Neural cell (in vitro differentiated cells): ENCODE measurements at regions not wholly inside any gene's neighbourhood (a gene's known extent, or its start where the extent isn't known, plus 50 kb on each side); places are given as distances from the start of the nearest gene placed in this dataset.

Experiments used
- H2AFZ ChIP-seq: fragments of 200-600, 300-800 bp; sonication (generic), shearing (Covaris generic); 2 replicates; pipeline ENCODE4 v1.6.0; 2014; ENCODE audit warnings: low read depth, mild to moderate bottlenecking, antibody characterized with exemption, low read length, moderate library complexity
- H3F3A ChIP-seq: fragments of 200-600 bp; shearing (Covaris generic); 2 replicates; pipeline ENCODE4 v1.6.1; 2016; ENCODE audit warnings: mild to moderate bottlenecking, moderate library complexity, mixed read lengths, antibody characterized with exemption, low read length; ENCODE audit not compliant: insufficient read depth, poor library complexity, severe bottlenecking
- H3K27ac ChIP-seq: fragments of 200-600, 300-800 bp; sonication (generic), shearing (Covaris generic); 2 replicates; pipeline ENCODE4 v1.5.1; 2014; ENCODE audit warnings: mild to moderate bottlenecking, low read length, moderate library complexity
- H3K27me3 ChIP-seq: fragments of 300-800, 200-600 bp; sonication (generic), shearing (Covaris generic); 2 replicates; pipeline ENCODE4 v1.6.0; 2014; ENCODE audit warnings: mild to moderate bottlenecking, low read depth, low read length, moderate library complexity; ENCODE audit not compliant: insufficient read depth
- H3K36me3 ChIP-seq: fragments of 300-800, 200-600 bp; sonication (generic), shearing (Covaris generic); 2 replicates; pipeline ENCODE4 v1.5.1; 2014; ENCODE audit warnings: mild to moderate bottlenecking, antibody characterized with exemption, low read length, moderate library complexity; ENCODE audit not compliant: insufficient read depth
- H3K4me2 ChIP-seq: fragments of 300-800, 200-600 bp; sonication (generic), shearing (Covaris generic); 2 replicates; pipeline ENCODE4 v1.6.0; 2014; ENCODE audit warnings: mild to moderate bottlenecking, low read length
- H3K4me3 ChIP-seq: fragments of 300-800, 200-600 bp; sonication (generic), shearing (Covaris generic); 2 replicates; pipeline ENCODE4 v1.5.1; 2014; ENCODE audit warnings: mild to moderate bottlenecking, low read length, moderate library complexity
- H3K79me2 ChIP-seq: fragments of 200-600 bp; shearing (Covaris generic); replicated peaks from 2 replicates; pipeline ENCODE4 v1.6.0; 2014; ENCODE audit warnings: mild to moderate bottlenecking, low read length, moderate library complexity; ENCODE audit not compliant: insufficient read depth
- H3K9ac ChIP-seq: fragments of 300-800, 200-600 bp; sonication (generic), shearing (Covaris generic); 2 replicates; pipeline ENCODE4 v1.6.1; 2016; ENCODE audit warnings: mild to moderate bottlenecking, low read length, mixed read lengths
- H3K9me2 ChIP-seq: fragments of 200-600 bp; shearing (Covaris generic); 2 replicates; pipeline ENCODE4 v1.6.1; 2016; ENCODE audit warnings: mild to moderate bottlenecking, low read length, mixed read lengths; ENCODE audit not compliant: insufficient read depth
- H3K9me3 ChIP-seq: fragments of 200-600, 300-800 bp; sonication (generic), shearing (Covaris generic); 2 replicates; pipeline ENCODE4 v1.6.1; 2016; ENCODE audit warnings: mild to moderate bottlenecking, mixed run types, low read length, moderate library complexity, mixed read lengths
- H4K20me1 ChIP-seq: fragments of 200-600 bp; shearing (Covaris generic); 2 replicates; pipeline ENCODE4 v1.6.1; 2016; ENCODE audit warnings: mild to moderate bottlenecking, mixed run types; ENCODE audit not compliant: insufficient read depth
- CTCF ChIP-seq: fragments of 450-650 bp; IDR thresholded peaks from 2 replicates; pipeline ENCODE4 v1.5.1; 2014; ENCODE audit warnings: antibody characterized with exemption, mild to moderate bottlenecking, moderate library complexity; ENCODE audit not compliant: poor library complexity, severe bottlenecking
- EP300 ChIP-seq: fragments of 450-650 bp; conservative IDR thresholded peaks from 2 replicates; pipeline ENCODE4 v1.6.1; 2014; ENCODE audit warnings: antibody characterized with exemption, mild to moderate bottlenecking, moderate library complexity; ENCODE audit not compliant: poor library complexity, severe bottlenecking
- EZH2 ChIP-seq: fragments of 200-600, 300-800 bp; shearing (Covaris generic), sonication (generic); IDR thresholded peaks from 2 replicates; pipeline ENCODE4 v1.6.1; 2014; ENCODE audit warnings: antibody characterized with exemption, low read length, borderline replicate concordance, mild to moderate bottlenecking; ENCODE audit not compliant: insufficient read depth, poor library complexity, severe bottlenecking
- MXI1 ChIP-seq: fragments of 450-650 bp; conservative IDR thresholded peaks from 2 replicates; pipeline ENCODE4 v1.6.1; 2014; ENCODE audit warnings: antibody characterized with exemption, mild to moderate bottlenecking; ENCODE audit not compliant: poor library complexity, severe bottlenecking
- POLR2AphosphoS5 ChIP-seq: IDR thresholded peaks from 2 replicates; pipeline ENCODE4 v1.6.1; 2012
- RAD21 ChIP-seq: fragments of 450-650 bp; conservative IDR thresholded peaks from 2 replicates; pipeline ENCODE4 v1.6.1; 2014; ENCODE audit warnings: antibody characterized with exemption, mild to moderate bottlenecking, moderate library complexity
- SMC3 ChIP-seq: fragments of 450-650 bp; conservative IDR thresholded peaks from 2 replicates; pipeline ENCODE4 v1.6.1; 2014; ENCODE audit warnings: antibody characterized with exemption, mild to moderate bottlenecking, moderate library complexity; ENCODE audit not compliant: poor library complexity
- TAF1 ChIP-seq: IDR thresholded peaks from 2 replicates; pipeline ENCODE4 v1.6.1; 2012; ENCODE audit warnings: low read depth
- TF ChIP-seq, protein P1 (sequence below): IDR thresholded peaks from 2 replicates; pipeline ENCODE4 v1.6.1; 2012; ENCODE audit warnings: borderline replicate concordance

DNA sequence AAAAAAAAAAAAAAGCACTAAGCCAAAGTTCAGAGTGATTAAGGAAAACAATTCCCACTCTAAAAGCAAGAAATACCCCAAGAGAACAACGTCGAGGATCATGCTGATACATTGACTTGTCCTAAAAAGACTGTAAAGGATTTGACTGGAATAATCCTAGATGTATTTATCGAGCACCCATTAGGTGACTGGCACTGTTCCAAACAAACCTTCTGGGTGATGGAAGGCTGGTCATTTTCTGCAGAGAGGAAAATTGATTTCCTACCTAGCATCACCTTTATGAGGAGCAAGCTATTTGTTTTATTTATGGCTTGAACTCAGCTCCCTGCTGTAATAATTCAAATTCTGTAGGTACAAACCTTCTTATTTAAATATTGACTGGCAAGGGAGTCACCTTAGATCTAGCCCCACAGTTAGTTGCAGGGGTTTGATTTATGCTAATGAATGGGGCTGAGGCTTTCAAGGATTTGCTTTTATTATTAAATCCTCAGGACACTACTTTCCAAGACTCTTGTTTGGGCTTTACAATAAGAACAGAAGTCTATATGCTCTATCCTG, 471.0 kb downstream of the OLFM4 start:
- Histone ChIP-seq H4K20me1 (no peaks in the 10 kb centered on the region), H3K9ac (no peak overlapping the region), H3K9me2 (no peaks in the 10 kb centered on the region), H2AFZ (no peak overlapping the region), H3K9me3 (no peaks in the 10 kb centered on the region), H3K4me3 (no peak overlapping the region), H3K79me2 (no peaks in the 10 kb centered on the region), H3K27ac (no peak overlapping the region), H3K27me3 (no peaks in the 10 kb centered on the region), H3K36me3 (no peaks in the 10 kb centered on the region), H3F3A (no peaks in the 10 kb centered on the region), H3K4me2 (no peak overlapping the region)
- TF ChIP-seq, protein P1, sequence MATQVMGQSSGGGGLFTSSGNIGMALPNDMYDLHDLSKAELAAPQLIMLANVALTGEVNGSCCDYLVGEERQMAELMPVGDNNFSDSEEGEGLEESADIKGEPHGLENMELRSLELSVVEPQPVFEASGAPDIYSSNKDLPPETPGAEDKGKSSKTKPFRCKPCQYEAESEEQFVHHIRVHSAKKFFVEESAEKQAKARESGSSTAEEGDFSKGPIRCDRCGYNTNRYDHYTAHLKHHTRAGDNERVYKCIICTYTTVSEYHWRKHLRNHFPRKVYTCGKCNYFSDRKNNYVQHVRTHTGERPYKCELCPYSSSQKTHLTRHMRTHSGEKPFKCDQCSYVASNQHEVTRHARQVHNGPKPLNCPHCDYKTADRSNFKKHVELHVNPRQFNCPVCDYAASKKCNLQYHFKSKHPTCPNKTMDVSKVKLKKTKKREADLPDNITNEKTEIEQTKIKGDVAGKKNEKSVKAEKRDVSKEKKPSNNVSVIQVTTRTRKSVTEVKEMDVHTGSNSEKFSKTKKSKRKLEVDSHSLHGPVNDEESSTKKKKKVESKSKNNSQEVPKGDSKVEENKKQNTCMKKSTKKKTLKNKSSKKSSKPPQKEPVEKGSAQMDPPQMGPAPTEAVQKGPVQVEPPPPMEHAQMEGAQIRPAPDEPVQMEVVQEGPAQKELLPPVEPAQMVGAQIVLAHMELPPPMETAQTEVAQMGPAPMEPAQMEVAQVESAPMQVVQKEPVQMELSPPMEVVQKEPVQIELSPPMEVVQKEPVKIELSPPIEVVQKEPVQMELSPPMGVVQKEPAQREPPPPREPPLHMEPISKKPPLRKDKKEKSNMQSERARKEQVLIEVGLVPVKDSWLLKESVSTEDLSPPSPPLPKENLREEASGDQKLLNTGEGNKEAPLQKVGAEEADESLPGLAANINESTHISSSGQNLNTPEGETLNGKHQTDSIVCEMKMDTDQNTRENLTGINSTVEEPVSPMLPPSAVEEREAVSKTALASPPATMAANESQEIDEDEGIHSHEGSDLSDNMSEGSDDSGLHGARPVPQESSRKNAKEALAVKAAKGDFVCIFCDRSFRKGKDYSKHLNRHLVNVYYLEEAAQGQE = no peak
- TF ChIP-seq EZH2 (no peak), TAF1 (no peak), SMC3 (no peak), POLR2AphosphoS5 (no peak), EP300 (no peak), MXI1 (no peak), CTCF (no peak), RAD21 (no peak)

- no peak overlapping the region for H3K4me3 ChIP-seq
- H3K9me3 ChIP-seq = no peaks in the 10 kb centered on the region
- no peak overlapping the region for H3K27ac ChIP-seq
- no peaks in the 10 kb centered on the region for H3K9me2 ChIP-seq
- H3K4me2 ChIP-seq = no peak overlapping the region
- H3K36me3 ChIP-seq = no peaks in the 10 kb centered on the region
- H3K27me3 ChIP-seq = no peaks in the 10 kb centered on the region
- H4K20me1 ChIP-seq = no peaks in the 10 kb centered on the region
- no peaks in the 10 kb centered on the region for H3K79me2 ChIP-seq
- no peak overlapping the region for H2AFZ ChIP-seq
- TF ChIP-seq EZH2 (no peak), SMC3 (no peak), RAD21 (no peak), MXI1 (no peak), TAF1 (no peak), POLR2AphosphoS5 (no peak), EP300 (no peak)
- TF ChIP-seq, protein P1 = no peak
- no peak overlapping the region for H3K9ac ChIP-seq
- no peaks in the 10 kb centered on the region for H3F3A ChIP-seq
These were observed 472.8 kb downstream of the OLFM4 start for GRCh38 chr13:53501387-53501786.
